WTC11 (cell line): ENCODE measurements at regions not wholly inside any gene's neighbourhood (a gene's known extent, or its start where the extent isn't known, plus 50 kb on each side); places are given as distances from the start of the nearest gene placed in this dataset.

Experiments
- ATAC-seq: fragments of 200-7000 bp; cut with Tn5 transposase; 2 replicates; pipeline ENCODE4 v1.10.0; 2021; ENCODE audit warnings: mild to moderate bottlenecking, moderate library complexity
- CTCF ChIA-PET: fragments of 300-600 bp; sonication (Branson Sonifier 250); formaldehyde crosslinking; loops from one replicate; lab custom pipeline; 2021; ENCODE audit warnings: antibody characterized with exemption; lab: Charles Lee
- POLR2A ChIA-PET: fragments of 350-600 bp; sonication (Branson Sonifier 250); formaldehyde crosslinking; loops from one replicate; lab custom pipeline; 2021; ENCODE audit warnings: antibody characterized with exemption; lab: Charles Lee
- DNase-seq: peaks from one replicate; pipeline ENCODE4 v3.0.0; 2021; ENCODE audit warnings: low spot score
- H3K27ac Mint-ChIP-seq: 2 replicates; pipeline ENCODE4 v1.8.0; 2021; ENCODE audit warnings: mixed read lengths
- H3K27me3 Mint-ChIP-seq: 2 replicates; pipeline ENCODE4 v1.8.0; 2021; ENCODE audit warnings: low read depth, mild to moderate bottlenecking, moderate library complexity, mixed read lengths
- H3K36me3 Mint-ChIP-seq: 2 replicates; pipeline ENCODE4 v1.8.0; 2021; ENCODE audit warnings: mixed read lengths
- H3K4me1 Mint-ChIP-seq: 2 replicates; pipeline ENCODE4 v1.8.0; 2022; ENCODE audit warnings: mixed read lengths
- H3K4me3 Mint-ChIP-seq: 2 replicates; pipeline ENCODE4 v1.8.0; 2021; ENCODE audit warnings: mild to moderate bottlenecking, moderate library complexity, mixed read lengths
- H3K9me3 Mint-ChIP-seq: 2 replicates; pipeline ENCODE4 v1.8.0; 2021; ENCODE audit warnings: mixed read lengths
- AFF4 ChIP-seq: sonication (generic); formaldehyde crosslinking; IDR thresholded peaks from 2 replicates; pipeline ENCODE4 v1.8.1; 2023; ENCODE audit warnings: mild to moderate bottlenecking, missing genetic modification reagents, borderline replicate concordance
- ETV6 ChIP-seq: sonication (generic); formaldehyde crosslinking; IDR thresholded peaks from 2 replicates; pipeline ENCODE4 v1.8.1; 2022; ENCODE audit warnings: mild to moderate bottlenecking, missing genetic modification reagents
- FOXJ3 ChIP-seq: sonication (generic); formaldehyde crosslinking; IDR thresholded peaks from 2 replicates; pipeline ENCODE4 v1.9.0; 2021; ENCODE audit warnings: missing genetic modification reagents, mild to moderate bottlenecking, borderline replicate concordance
- GTF2I ChIP-seq: fragments of 250-450 bp; sonication (Bioruptor Pico); conservative IDR thresholded peaks from 2 replicates; pipeline ENCODE4 v1.4.0; 2021; ENCODE audit warnings: mild to moderate bottlenecking
- JAZF1 ChIP-seq: fragments of 250-450 bp; sonication (Bioruptor Pico); IDR thresholded peaks from 2 replicates; pipeline ENCODE4 v1.9.0; 2021; ENCODE audit warnings: moderate library complexity, mild to moderate bottlenecking, inconsistent platforms
- MLX ChIP-seq: sonication (generic); formaldehyde crosslinking; IDR thresholded peaks from 2 replicates; pipeline ENCODE4 v1.8.1; 2023; ENCODE audit warnings: mild to moderate bottlenecking, missing genetic modification reagents, moderate library complexity
- MXD4 ChIP-seq: fragments of 250-450 bp; sonication (Bioruptor Pico); IDR thresholded peaks from 2 replicates; pipeline ENCODE4 v1.8.0; 2021; ENCODE audit warnings: mild to moderate bottlenecking, moderate library complexity, borderline replicate concordance
- MYBL2 ChIP-seq: sonication (generic); formaldehyde crosslinking; IDR thresholded peaks from 2 replicates; pipeline ENCODE4 v1.8.1; 2023; ENCODE audit warnings: mild to moderate bottlenecking, moderate library complexity, missing genetic modification reagents
- NFATC4 ChIP-seq: fragments of 250-450 bp; sonication (Bioruptor Pico); IDR thresholded peaks from 2 replicates; pipeline ENCODE4 v1.9.0; 2021; ENCODE audit warnings: mild to moderate bottlenecking
- NR3C1 ChIP-seq: sonication (generic); formaldehyde crosslinking; conservative IDR thresholded peaks from 2 replicates; pipeline ENCODE4 v1.8.1; 2023; ENCODE audit warnings: low read depth, mild to moderate bottlenecking, missing genetic modification reagents
- OVOL2 ChIP-seq: fragments of 250-450 bp; sonication (Bioruptor Pico); IDR thresholded peaks from 2 replicates; pipeline ENCODE4 v1.9.0; 2021; ENCODE audit warnings: mild to moderate bottlenecking, borderline replicate concordance
- PRRX2 ChIP-seq: fragments of 250-450 bp; sonication (Bioruptor Pico); IDR thresholded peaks from 2 replicates; pipeline ENCODE4 v1.8.0; 2021; ENCODE audit warnings: mild to moderate bottlenecking
- RELA ChIP-seq: sonication (generic); formaldehyde crosslinking; IDR thresholded peaks from 2 replicates; pipeline ENCODE4 v1.8.1; 2022; ENCODE audit warnings: missing genetic modification reagents, mild to moderate bottlenecking, borderline replicate concordance
- SMAD3 ChIP-seq: sonication (generic); formaldehyde crosslinking; IDR thresholded peaks from 2 replicates; pipeline ENCODE4 v1.8.0; 2022; ENCODE audit warnings: missing genetic modification reagents, mild to moderate bottlenecking, borderline replicate concordance
- SP1 ChIP-seq: sonication (generic); formaldehyde crosslinking; conservative IDR thresholded peaks from 2 replicates; pipeline ENCODE4 v1.8.1; 2022; ENCODE audit warnings: missing genetic modification reagents
- TCF7 ChIP-seq: sonication (generic); formaldehyde crosslinking; IDR thresholded peaks from 2 replicates; pipeline ENCODE4 v1.8.0; 2022; ENCODE audit warnings: mild to moderate bottlenecking, low read depth, missing genetic modification reagents, moderate library complexity
- TEAD4 ChIP-seq: sonication (generic); formaldehyde crosslinking; IDR thresholded peaks from 2 replicates; pipeline ENCODE4 v1.8.0; 2022; ENCODE audit warnings: mild to moderate bottlenecking, missing genetic modification reagents
- ZNF416 ChIP-seq: fragments of 250-450 bp; sonication (Bioruptor Pico); IDR thresholded peaks from 2 replicates; pipeline ENCODE4 v1.9.0; 2021; ENCODE audit warnings: mild to moderate bottlenecking, inconsistent platforms
- ZNF423 ChIP-seq: fragments of 250-450 bp; sonication (Bioruptor Pico); IDR thresholded peaks from 2 replicates; pipeline ENCODE4 v2.1.2; 2022; ENCODE audit warnings: mild to moderate bottlenecking, moderate library complexity
- TF ChIP-seq, protein P1 (sequence below): fragments of 250-450 bp; sonication (Bioruptor Pico); conservative IDR thresholded peaks from 2 replicates; pipeline ENCODE4 v1.9.0; 2021; ENCODE audit warnings: mild to moderate bottlenecking
- TF ChIP-seq, protein P2 (sequence below): sonication (generic); formaldehyde crosslinking; IDR thresholded peaks from 2 replicates; pipeline ENCODE4 v1.8.1; 2023; ENCODE audit warnings: mild to moderate bottlenecking, missing genetic modification reagents, moderate library complexity

- no peak for TF ChIP-seq NFATC4 (CRISPR knock-in tag)
These were observed 121.9 kb downstream of the MAB21L3 start (continued) for GRCh38 chr1:116232989-116233514.

DNA sequence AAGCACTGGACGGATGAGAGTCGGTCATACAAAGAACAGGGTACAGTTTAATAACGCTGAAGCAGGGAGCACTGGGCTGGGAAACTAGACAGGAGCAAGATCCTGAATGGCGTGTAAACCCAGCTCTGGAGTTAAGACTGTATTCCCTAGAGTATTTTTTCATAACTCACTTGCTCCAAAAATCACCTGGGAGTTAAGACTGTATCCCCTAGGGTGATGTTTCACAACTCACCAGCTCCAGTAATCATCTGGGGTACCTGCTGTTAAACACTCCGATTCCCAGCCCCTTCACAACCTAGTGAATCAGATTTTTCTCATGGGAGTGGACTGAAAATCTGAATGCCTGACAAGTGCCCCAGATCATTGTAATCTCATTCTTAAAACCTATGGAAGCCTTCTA is 123.2 kb downstream of the MAB21L3 start:
- Mint-ChIP-seq H3K4me3 (no peak overlapping the region), H3K27ac (no peak overlapping the region), H3K4me1 (peaks cover 18% of the 10 kb centered on the region), H3K27me3 (no peaks in the 10 kb centered on the region), H3K9me3 (peaks cover 5% of the 10 kb centered on the region; the same call in 1 of the 2 replicates), H3K36me3 (no peaks in the 10 kb centered on the region)
- no peak for ATAC-seq
- DNase-seq = no peak
- ChIA-PET POLR2A (no interaction called here), CTCF (interaction anchor here (1.0 to 1.5 kb wide), 2 partner anchors 251 to 528 kb away, joined by 3 to 4 read pairs; no protein-coding TSS in a partner anchor)
- TF ChIP-seq OVOL2 (CRISPR knock-in tag) (no peak), TEAD4 (CRISPR knock-in tag) (no peak), RELA (CRISPR knock-in tag) (no peak), NR3C1 (CRISPR knock-in tag) (no peak), ZNF423 (CRISPR knock-in tag) (no peak), PRRX2 (CRISPR knock-in tag) (no peak), TCF7 (CRISPR knock-in tag) (no peak), MXD4 (CRISPR knock-in tag) (no peak), JAZF1 (CRISPR knock-in tag) (no peak), FOXJ3 (CRISPR knock-in tag) (no peak), SMAD3 (no peak), MLX (CRISPR knock-in tag) (no peak), GTF2I (CRISPR knock-in tag) (no peak), ETV6 (CRISPR knock-in tag) (no peak), SP1 (CRISPR knock-in tag) (no peak), MYBL2 (CRISPR knock-in tag) (no peak), AFF4 (CRISPR knock-in tag) (no peak), ZNF416 (CRISPR knock-in tag) (no peak)
- TF ChIP-seq, protein P1, sequence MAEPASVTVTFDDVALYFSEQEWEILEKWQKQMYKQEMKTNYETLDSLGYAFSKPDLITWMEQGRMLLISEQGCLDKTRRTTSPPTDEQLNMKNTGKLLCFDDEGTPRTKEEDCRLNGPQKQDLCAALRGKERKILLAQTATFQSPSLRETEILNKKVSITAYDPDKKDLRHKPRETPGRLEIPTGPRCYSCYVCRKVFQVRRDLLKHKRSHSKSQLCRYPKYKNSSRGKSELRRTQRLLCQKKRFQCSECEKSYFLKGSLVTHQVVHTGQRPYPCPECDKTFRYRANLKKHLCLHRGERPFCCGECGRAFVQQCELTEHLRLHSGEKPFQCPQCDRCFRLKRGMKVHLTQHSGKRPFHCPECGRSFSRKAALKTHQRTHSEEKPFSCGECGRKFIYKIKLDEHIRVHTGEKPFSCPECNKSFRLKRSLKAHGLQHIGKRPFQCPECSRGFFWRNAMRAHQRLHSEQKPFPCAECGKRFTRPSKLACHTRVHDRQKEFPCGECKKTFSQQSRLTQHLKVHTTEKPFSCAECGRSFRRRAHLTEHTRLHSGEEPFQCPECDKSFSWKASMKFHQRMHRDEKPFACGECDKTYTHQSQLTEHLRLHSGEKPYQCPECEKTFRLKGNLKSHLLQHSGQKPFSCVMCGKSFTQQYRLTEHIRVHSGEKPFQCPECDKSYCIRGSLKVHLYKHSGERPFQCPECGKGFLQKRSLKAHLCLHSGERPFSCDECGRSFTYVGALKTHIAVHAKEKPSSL (CRISPR knock-in tag) = no peak
- TF ChIP-seq, protein P2, sequence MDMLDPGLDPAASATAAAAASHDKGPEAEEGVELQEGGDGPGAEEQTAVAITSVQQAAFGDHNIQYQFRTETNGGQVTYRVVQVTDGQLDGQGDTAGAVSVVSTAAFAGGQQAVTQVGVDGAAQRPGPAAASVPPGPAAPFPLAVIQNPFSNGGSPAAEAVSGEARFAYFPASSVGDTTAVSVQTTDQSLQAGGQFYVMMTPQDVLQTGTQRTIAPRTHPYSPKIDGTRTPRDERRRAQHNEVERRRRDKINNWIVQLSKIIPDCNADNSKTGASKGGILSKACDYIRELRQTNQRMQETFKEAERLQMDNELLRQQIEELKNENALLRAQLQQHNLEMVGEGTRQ = no peak
